CD4-positive, alpha-beta T cell treated with Interleukin-4 for 1 hour (primary cell): ENCODE measurements at regions not wholly inside any gene's neighbourhood (a gene's known extent, or its start where the extent isn't known, plus 50 kb on each side); places are given as distances from the start of the nearest gene placed in this dataset.

Experiments
- DNase-seq, 2 donors: peaks; one replicate each; pipeline ENCODE4 v3.0.0-alpha.2; 2020 to 2022

- DNase-seq: no peak
Measured at GRCh38 chr6:19478273-19478672, 358.9 kb upstream of the ID4 start.

DNA sequence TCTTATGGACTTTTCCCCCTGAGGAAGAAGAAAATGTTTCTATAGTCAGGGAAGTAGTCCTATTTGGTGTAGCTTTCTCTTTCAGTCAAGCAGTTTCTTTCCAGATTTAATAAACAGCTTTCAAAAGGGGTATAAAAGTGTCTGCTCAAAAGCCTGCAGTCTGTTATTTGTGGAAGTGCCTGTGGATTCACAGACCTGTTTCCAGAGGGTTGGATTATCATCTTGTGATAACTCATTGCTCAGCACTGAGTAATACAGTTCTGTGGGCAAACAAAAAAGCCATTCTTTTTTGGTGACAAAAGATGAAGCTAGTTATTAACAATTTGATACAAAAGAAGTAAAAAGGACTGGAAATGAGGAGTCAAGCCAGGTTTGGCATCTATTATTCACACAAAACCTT lies 358.2 kb upstream of the ID4 start:
- DNase-seq: no peak

GRCh38 chr6:19479551-19479950 lies 357.6 kb upstream of the ID4 start:
- no peak for DNase-seq

DNA sequence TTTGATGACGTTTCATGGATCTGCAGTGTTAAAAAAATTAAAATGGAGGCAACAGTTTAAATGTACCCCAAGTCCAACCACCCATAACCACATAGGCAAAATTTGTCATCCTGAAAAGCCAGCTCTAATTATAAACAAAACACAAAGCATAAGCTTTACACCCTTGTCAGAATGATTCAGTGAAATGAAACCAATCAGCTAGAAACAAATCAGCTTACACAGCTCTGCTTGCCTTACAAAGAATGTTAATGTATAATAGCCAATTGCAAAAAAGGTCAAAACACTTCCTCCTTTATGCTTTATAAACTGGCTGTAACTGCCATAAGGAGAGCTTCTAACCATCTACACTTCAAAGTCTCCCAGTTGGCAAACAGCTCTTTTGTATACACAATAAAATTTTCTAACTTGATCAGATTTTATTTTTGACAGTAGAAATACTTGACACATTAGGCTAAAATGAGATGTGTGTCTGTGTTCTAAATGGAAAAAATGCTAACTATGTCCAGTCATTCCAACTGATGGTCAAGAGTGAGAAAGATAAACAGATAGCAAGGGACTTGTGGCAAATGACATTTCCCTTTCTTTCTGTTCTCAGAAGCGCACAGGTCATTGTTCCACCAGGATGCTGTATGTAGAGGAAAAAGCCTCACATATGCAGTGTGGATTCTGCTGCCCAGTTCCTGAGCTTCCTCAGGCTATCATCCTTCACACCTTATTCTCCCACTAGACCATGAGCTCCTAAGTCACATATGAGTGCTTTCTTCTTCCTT lies 344.3 kb upstream of the ID4 start:
- DNase-seq: no peak

- no peak for DNase-seq
Measured at GRCh38 chr6:19501737-19502245, 335.4 kb upstream of the ID4 start.

DNA sequence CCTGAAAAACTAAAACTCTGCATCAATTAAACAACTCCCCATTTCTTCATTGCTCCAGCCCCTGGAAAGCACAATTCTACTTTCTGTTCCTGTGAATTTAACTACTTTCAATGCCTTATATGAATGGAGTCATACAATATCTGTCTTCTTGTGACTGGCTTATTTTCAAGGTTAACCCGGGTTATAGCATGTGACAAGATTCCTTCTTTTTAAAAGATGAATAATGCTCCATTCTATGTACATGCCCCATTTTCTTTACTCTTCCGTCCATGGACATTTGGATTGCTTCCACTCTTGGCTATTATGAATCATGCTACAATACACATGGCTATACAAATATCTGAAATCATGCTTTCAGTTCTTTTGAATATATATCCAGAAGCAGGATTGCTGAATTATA lies 334.9 kb upstream of the ID4 start:
- DNase-seq: no peak

GRCh38 chr6:19515939-19516338 lies 321.2 kb upstream of the ID4 start:
- DNase-seq: no peak

GRCh38 chr6:19519941-19520340 lies 317.2 kb upstream of the ID4 start:
- DNase-seq: no peak

GRCh38 chr6:19524366-19525186 lies 312.6 kb upstream of the ID4 start:
- no peak for DNase-seq

DNA sequence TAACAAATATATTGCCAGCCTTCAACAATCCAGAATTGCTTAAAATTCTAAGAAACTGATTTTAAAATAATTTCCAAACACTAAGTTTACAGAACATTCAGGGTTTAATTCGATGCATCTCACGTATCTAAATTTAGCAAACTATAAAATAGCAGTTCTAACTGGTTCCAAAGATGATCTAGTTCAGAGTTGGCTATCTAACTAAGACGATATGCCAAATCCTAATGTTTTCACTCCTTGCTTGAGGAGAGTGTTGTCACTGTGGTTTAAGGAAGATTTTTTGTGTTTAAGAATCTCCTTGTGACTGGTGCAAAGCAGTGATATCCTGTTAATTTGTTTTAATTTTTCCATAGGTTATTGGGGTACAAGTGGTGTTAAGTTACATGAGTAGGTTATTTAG lies 311.5 kb upstream of the ID4 start:
- no peak for DNase-seq

DNA sequence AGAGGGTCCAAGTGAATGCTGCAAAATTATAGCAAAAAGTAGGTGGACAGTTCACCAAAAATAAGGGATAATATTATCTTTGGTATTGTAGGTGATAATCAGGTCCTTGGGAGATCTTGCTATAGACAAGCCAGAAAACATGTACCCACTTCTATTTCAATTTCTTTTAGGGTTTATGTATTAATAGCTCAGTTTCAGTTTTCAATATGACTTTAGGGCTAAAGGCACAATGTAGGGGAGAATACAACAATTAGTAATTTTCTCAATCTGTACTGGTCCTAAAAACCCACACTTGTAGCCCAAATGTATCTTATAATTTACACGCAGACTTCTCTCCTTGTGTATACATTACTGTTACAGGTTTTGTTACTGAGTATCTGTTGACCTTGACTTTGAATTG lies 307.0 kb upstream of the ID4 start:
- DNase-seq: no peak

DNA sequence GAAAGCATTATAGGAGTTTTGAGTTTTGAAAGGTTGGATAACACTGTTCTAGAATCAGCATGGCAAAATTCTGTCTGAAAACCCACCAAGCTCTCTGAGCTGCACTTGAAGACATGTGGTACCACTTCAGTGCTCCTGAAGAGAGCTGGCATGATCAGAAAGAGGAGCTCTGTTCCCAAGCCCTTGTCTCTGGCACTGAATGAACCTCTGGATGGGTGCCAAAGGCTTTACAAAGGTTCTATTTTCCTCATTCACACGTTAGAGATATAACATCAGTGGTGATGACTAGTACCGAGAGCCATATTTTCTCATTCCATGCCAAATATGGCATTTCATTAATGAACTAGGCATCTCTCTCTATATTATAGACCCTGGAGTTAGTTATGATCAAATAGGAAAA lies 301.8 kb upstream of the ID4 start:
- DNase-seq: no peak

DNA sequence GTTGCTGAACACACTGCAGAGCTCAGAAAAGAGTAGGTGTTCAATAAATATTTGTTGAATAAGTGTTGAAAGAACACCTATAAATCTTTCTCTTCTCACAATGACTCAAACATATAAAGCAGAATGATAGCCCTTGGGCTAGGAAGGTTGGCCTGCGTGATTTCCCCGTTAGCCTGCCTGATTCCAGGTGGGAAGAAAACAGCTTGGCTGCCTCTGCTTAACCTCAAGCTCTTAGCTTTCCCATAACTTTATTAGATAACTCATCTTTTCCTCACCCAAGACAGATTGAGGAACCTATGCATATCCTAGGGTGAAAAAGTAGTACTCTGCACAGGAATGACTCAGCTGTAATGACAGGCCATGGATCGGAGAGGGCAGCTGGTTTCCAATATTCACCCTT lies 300.3 kb upstream of the ID4 start:
- DNase-seq: no peak

GRCh38 chr6:19538096-19538495 lies 299.1 kb upstream of the ID4 start:
- no peak for DNase-seq

GRCh38 chr6:19547507-19547906 lies 289.7 kb upstream of the ID4 start:
- no peak for DNase-seq

- DNase-seq: no peak
Measured at GRCh38 chr6:19549109-19549508, 288.1 kb upstream of the ID4 start.

DNA sequence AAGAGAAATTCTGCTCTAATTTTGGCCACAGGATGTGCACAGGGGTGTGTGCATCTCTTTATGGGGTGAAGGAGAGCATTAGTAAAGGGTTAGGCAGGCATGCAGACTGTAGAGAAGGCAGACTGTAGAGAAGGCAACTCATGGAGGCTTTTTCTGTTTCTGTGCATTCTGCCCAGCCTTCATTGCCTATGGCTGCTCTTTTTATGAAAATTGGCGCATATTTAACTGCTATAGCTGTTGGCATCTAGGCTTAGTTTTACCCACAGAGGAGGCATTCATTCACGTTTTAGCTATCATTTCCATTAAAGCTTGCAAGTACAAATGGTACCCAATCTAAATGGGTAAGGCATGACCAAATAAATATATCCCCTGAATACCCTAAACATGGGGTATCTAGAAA lies 286.8 kb upstream of the ID4 start:
- DNase-seq: no peak

DNA sequence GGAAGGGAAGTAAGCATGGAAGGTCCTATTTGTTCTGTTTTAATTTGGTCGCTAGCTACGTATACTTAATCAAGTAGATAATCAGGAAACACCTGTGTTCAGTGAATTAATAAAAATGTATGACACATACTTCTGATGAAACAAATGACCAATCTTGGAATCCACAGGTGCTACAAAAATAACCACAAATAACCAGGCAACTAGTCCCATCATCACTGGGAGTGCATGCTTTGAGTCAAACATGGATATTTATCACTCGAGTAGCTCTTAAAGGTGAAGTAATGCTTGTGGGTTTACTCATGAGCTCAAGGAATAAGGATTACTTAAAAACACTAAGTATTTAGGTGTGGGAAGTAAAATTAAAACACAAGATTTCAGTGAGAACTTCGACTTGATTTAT lies 285.6 kb upstream of the ID4 start:
- DNase-seq: no peak

DNA sequence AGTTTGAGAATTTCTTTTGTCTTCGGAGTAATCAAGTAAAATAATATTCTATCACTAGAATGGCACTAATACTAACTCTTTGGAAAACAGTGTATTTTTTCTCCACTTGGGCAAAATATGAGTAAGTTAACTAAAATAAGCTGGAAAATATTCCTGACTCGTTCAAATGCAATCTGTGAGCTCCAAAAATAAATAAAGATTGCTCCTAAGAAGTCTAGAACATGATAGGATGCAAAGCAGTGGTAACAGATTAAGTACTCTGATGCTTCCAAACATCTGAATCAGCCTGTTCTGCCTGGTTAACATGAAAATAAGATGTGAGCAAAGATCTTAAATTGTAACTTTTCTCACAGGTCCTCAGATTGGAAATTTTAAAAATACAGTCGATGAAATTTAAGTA lies 285.1 kb upstream of the ID4 start:
- DNase-seq: no peak

GRCh38 chr6:19552588-19552987 lies 284.6 kb upstream of the ID4 start:
- DNase-seq: no peak

GRCh38 chr6:19554356-19555225 lies 282.6 kb upstream of the ID4 start:
- no peak for DNase-seq

- no peak for DNase-seq
Measured at GRCh38 chr6:19557191-19557590, 280.0 kb upstream of the ID4 start.

- no peak for DNase-seq
Measured at GRCh38 chr6:19558201-19558600, 279.0 kb upstream of the ID4 start.
